ENCODE measurements at regions not wholly inside any gene's neighbourhood (a gene's known extent, or its start where the extent isn't known, plus 50 kb on each side); places are given as distances from the start of the nearest gene placed in this dataset.
"Not testable (repeated sequence)": the region's sequence is repeated elsewhere in the genome, so short reads cannot be mapped to it uniquely, and the experiment has no call there.

DNA sequence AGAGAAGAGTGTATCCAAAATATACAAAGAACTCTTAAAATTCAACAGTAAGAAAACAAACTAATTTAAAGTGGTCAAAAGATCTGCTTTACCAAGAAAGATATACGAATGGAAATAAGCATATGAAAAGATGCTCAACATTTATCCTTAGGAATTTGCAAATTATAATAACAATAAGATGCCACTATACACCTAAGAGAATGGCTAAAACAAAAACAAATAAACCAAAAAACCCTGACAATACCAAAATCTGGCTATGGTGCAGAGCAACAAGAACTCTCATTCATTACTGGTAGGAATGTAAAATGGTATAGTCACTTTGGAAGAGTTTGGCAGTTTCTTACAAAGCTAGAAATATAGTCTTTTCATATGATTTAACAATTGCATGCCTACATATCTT, 545.7 kb upstream of the AGA start:
- H3K4me1 ChIP-seq, result no peaks in the 10 kb centered on the region
- DNase-seq (ENCODE audit: extremely low spot score), result no peak
- H3K9me3 ChIP-seq, result no peaks in the 10 kb centered on the region
- no peak overlapping the region for H3K27ac ChIP-seq (replicated peaks in 1 of 4)
- WGBS, result 76% methylated on average over 1 of the region's 1 CpG
- H3K27me3 ChIP-seq, result no peaks in the 10 kb centered on the region
- intact Hi-C loops (cut with DNase I), result no loop called here
- no peak overlapping the region for H3K4me3 ChIP-seq
- no peak for TF ChIP-seq EP300 (IDR thresholded peaks at IDR 0.05)
- H3K36me3 ChIP-seq, result no peaks in the 10 kb centered on the region

- no peak overlapping the region for H3K27ac ChIP-seq (replicated peaks in 1 of 4)
- intact Hi-C loops (cut with DNase I), result no loop called here
- TF ChIP-seq POLR2A (IDR thresholded peaks at IDR 0.05; ENCODE audit: low read depth) (no peak), EP300 (IDR thresholded peaks at IDR 0.05) (no peak), CTCF (IDR thresholded peaks at IDR 0.05) (no peak), POLR2AphosphoS5 (IDR thresholded peaks at IDR 0.05) (no peak)
- no peaks in the 10 kb centered on the region for H3K36me3 ChIP-seq
- H3K4me1 ChIP-seq, result no peaks in the 10 kb centered on the region
- H3K4me3 ChIP-seq, result no peak overlapping the region
- 68% methylated on average over 4 of the region's 4 CpGs for WGBS
- H3K9me3 ChIP-seq, result no peaks in the 10 kb centered on the region
- no peak for DNase-seq (ENCODE audit: extremely low spot score)
- H3K27me3 ChIP-seq, result no peaks in the 10 kb centered on the region
Measured at GRCh38 chr4:177989503-177990201, 547.4 kb upstream of the AGA start.

DNA sequence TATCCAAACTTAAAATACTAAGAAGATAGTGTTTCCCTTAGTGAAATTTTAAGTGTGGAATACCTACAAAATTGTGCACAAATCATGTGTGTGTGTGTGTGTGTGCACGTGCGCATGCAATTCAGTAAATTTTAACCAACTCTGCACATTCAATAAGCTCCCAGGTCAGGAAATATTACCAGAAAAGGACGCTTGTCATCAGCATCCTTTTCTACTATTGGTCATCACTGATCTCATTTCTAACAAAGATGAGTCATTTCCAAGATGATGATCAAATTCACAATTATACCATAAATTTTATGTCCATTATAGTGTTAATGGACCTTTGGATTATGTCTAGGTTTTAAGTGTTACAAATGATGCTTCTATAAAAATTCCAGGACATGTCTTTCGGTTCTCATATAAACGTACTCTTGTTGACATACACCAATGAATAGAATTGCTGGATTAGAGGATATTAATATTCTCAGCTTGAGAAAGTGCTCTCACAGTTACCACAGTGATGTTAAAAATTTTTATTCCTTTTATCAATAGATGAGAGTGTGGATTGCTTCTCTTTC, 560.9 kb upstream of the AGA start:
- Histone ChIP-seq H3K27me3 (no peaks in the 10 kb centered on the region), H3K27ac (replicated peaks in 1 of 4) (no peak overlapping the region), H3K36me3 (no peaks in the 10 kb centered on the region), H3K4me1 (no peaks in the 10 kb centered on the region), H3K9me3 (peaks cover 0 to 7% (median 0%) of the 10 kb centered on the region in 4 donors), H3K4me3 (no peak overlapping the region)
- TF ChIP-seq POLR2AphosphoS5 (IDR thresholded peaks at IDR 0.05) (no peak), POLR2A (IDR thresholded peaks at IDR 0.05; ENCODE audit: low read depth) (no peak), EP300 (IDR thresholded peaks at IDR 0.05) (no peak), CTCF (IDR thresholded peaks at IDR 0.05) (no peak)
- WGBS, result 78% methylated on average over 5 of the region's 5 CpGs
- intact Hi-C loops (cut with DNase I), result no loop called here
- DNase-seq (ENCODE audit: extremely low spot score), result no peak

DNA sequence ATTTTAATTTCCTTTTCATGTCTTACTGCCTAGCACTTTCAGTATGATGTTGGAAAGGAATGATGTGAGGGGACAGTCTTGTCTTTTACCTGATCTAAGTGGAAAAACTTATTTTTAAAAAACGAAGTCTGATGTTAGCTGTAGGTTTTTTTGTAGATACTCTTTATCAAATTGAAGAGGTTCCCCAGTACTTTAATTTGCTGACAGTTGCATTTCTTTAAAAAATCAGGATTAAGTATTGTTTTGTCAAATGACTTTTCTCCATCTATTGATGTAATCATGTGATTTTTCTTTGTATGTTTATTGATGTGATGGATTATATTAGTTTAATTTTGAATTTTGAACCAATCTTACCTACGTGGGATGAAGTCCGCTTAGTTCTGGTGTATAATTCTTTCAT, 568.4 kb upstream of the AGA start:
- intact Hi-C loops (cut with DNase I), result no loop called here
- no peak for DNase-seq (ENCODE audit: extremely low spot score)
- H3K27me3 ChIP-seq, result no peaks in the 10 kb centered on the region
- no peaks in the 10 kb centered on the region for H3K36me3 ChIP-seq
- no peak for TF ChIP-seq CTCF (IDR thresholded peaks at IDR 0.05)
- TF ChIP-seq POLR2A (IDR thresholded peaks at IDR 0.05; ENCODE audit: low read depth), result no peak
- TF ChIP-seq POLR2AphosphoS5 (IDR thresholded peaks at IDR 0.05), result no peak
- TF ChIP-seq EP300 (IDR thresholded peaks at IDR 0.05), result no peak
- 74% methylated on average over 3 of the region's 3 CpGs for WGBS
- no peak overlapping the region for H3K27ac ChIP-seq (replicated peaks in 1 of 4)
- H3K4me3 ChIP-seq, result no peak overlapping the region
- H3K9me3 ChIP-seq, result peaks cover 0 to 7% (median 0%) of the 10 kb centered on the region in 4 donors
- no peaks in the 10 kb centered on the region for H3K4me1 ChIP-seq

DNA sequence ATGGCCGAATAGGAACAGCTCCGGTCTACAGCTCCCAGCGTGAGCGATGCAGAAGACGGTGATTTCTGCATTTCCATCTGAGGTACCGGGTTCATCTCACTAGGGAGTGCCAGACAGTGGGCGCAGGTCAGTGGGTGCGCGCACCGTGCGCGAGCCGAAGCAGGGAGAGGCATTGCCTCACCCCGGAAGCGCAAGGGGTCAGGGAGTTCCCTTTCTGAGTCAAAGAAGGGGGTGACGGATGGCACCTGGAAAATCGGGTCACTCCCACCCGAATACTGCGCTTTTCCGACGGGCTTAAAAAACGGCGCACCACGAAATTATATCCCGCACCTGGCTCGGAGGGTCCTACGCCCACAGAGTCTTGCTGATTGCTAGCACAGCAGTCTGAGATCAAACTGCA, 572.8 kb upstream of the AGA start:
- intact Hi-C loops (cut with DNase I); H3K9me3 ChIP-seq; H3K27ac ChIP-seq (replicated peaks in 1 of 4); DNase-seq (ENCODE audit: extremely low spot score); H3K36me3 ChIP-seq; H3K27me3 ChIP-seq; H3K4me3 ChIP-seq; H3K4me1 ChIP-seq: not testable (repeated sequence)
- 92% methylated on average over 27 of the region's 27 CpGs for WGBS

GRCh38 chr4:178026999-178027398, 584.8 kb upstream of the AGA start:
- no peak for DNase-seq (ENCODE audit: extremely low spot score)
- Histone ChIP-seq H3K36me3 (no peaks in the 10 kb centered on the region), H3K9me3 (no peaks in the 10 kb centered on the region), H3K27ac (replicated peaks in 1 of 4) (no peak overlapping the region), H3K4me3 (no peak overlapping the region), H3K4me1 (no peaks in the 10 kb centered on the region), H3K27me3 (no peaks in the 10 kb centered on the region)
- TF ChIP-seq EP300 (IDR thresholded peaks at IDR 0.05) (no peak), POLR2A (IDR thresholded peaks at IDR 0.05; ENCODE audit: low read depth) (no peak), POLR2AphosphoS5 (IDR thresholded peaks at IDR 0.05) (no peak), CTCF (IDR thresholded peaks at IDR 0.05) (no peak)
- intact Hi-C loops (cut with DNase I), result no loop called here
- WGBS, result 43% methylated on average over 3 of the region's 3 CpGs

Measured in esophagus muscularis mucosa (tissue), 4 donors.